Central memory CD8-positive, alpha-beta T cell (primary cell): ENCODE measurements at regions not wholly inside any gene's neighbourhood (a gene's known extent, or its start where the extent isn't known, plus 50 kb on each side); places are given as distances from the start of the nearest gene placed in this dataset.
"Not testable (repeated sequence)": the region's sequence is repeated elsewhere in the genome, so short reads cannot be mapped to it uniquely, and the experiment has no call there.

Experiments used
- ATAC-seq: fragments of 150-1000 bp; cut with Tn5 transposase; replicated peaks from 2 replicates; pipeline ENCODE4 v1.10.0; 2022; ENCODE audit warnings: mild to moderate bottlenecking, moderate FRiP score, moderate number of reproducible peaks; ENCODE audit not compliant: poor library complexity, severe bottlenecking; ENCODE audit errors: extremely low read depth
- DNase-seq, 2 donors: peaks; one replicate each; pipeline ENCODE4 v3.0.0; 2021; ENCODE audit warnings: low spot score in 2 of 2
- H3K27ac Mint-ChIP-seq: one replicate; pipeline ENCODE4 v1.8.0; 2022; ENCODE audit warnings: low read depth, mild to moderate bottlenecking, moderate library complexity, mixed read lengths
- H3K27me3 Mint-ChIP-seq: one replicate; pipeline ENCODE4 v1.8.0; 2022; ENCODE audit warnings: mixed read lengths
- H3K36me3 Mint-ChIP-seq: one replicate; pipeline ENCODE4 v1.8.0; 2022; ENCODE audit warnings: mild to moderate bottlenecking, moderate library complexity, mixed read lengths; ENCODE audit not compliant: insufficient read depth
- H3K4me1 Mint-ChIP-seq: one replicate; pipeline ENCODE4 v1.8.0; 2022; ENCODE audit warnings: mixed read lengths
- H3K4me3 Mint-ChIP-seq: one replicate; pipeline ENCODE4 v1.8.0; 2022; ENCODE audit warnings: mild to moderate bottlenecking, moderate library complexity, mixed read lengths
- H3K9me3 Mint-ChIP-seq: one replicate; pipeline ENCODE4 v1.8.0; 2022; ENCODE audit warnings: mixed read lengths

DNA sequence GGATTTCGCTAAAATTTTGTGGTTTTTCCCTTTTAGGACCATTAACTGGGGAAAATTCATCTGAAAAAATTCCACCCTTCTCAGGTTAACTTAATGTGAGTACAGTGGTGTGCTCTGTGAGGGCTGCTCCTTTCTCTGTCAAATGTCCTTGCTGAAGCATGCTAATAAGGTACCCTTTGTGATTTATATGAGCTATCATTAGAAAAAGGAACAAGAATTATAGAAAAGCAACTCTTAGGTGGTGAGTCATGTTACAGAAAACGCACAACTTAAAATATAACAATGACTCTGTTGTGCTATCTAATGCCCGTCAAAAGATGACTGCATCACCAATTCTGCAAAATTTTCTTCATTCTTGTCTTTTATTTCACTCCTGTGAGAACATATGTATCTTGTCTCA is 162.0 kb upstream of the MAGI2 start:
- Mint-ChIP-seq H3K27me3 (no peaks in the 10 kb centered on the region), H3K4me1 (no peaks in the 10 kb centered on the region), H3K9me3 (peaks cover 12% of the 10 kb centered on the region), H3K27ac (no peak overlapping the region), H3K36me3 (no peaks in the 10 kb centered on the region), H3K4me3 (no peak overlapping the region)
- DNase-seq (no peak), ATAC-seq (no peak)

DNA sequence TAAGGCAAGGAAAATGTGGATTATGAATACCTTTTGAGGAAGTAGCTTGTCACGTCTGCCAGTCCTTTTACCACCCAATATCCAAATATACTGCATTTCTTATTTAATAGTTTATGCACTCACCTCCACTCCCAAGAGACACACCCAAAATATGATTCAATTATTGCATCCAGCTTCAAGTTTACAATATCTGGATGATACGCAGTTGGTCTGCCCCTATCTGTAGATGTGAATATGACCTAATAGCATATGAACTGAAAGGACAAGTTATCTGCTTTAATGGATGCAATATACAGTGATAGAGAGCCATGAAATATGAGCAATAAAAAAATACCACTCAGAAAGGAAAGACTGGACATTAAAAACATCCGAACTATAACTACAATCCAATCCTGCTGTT is 159.4 kb upstream of the MAGI2 start:
- Mint-ChIP-seq H3K36me3 (no peaks in the 10 kb centered on the region), H3K27me3 (no peaks in the 10 kb centered on the region), H3K9me3 (peaks cover 5% of the 10 kb centered on the region), H3K27ac (no peak overlapping the region), H3K4me1 (no peaks in the 10 kb centered on the region), H3K4me3 (no peak overlapping the region)
- ATAC-seq (no peak), DNase-seq (no peak)

- Mint-ChIP-seq H3K27me3 (no peaks in the 10 kb centered on the region), H3K9me3 (peaks cover 8% of the 10 kb centered on the region), H3K27ac (no peak overlapping the region), H3K36me3 (no peaks in the 10 kb centered on the region), H3K4me3 (no peak overlapping the region), H3K4me1 (no peaks in the 10 kb centered on the region)
- no peak for ATAC-seq
- DNase-seq: no peak
Measured at GRCh38 chr7:79612022-79612421, 158.6 kb upstream of the MAGI2 start.

DNA sequence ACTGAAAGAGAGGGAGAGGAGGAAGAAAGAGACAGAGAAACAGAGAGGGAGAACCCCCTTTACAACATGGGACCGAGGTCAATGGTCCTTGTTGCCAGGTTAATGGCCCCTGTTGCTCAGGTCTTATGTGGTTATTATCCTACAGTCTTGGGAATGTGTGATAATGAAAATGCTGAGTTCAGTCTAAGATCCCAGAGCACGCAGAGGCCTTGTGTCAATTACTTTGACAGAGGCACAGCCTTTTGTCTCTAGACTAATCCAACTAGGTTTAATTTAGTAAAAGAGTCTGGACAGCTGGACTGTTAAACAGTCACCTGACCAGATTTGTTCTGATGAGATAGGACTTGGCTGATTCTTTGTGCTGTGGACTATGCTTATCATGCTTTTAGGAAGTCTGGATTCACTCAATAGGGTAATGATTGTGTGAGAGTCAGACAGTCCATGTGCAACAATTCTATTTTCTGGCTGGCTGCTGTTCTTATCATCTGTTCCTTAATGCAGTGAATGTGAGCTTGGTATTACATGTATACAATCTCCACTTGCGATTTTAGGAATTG is 157.4 kb upstream of the MAGI2 start:
- Mint-ChIP-seq H3K27ac (no peak overlapping the region), H3K9me3 (peaks cover 11% of the 10 kb centered on the region), H3K27me3 (no peaks in the 10 kb centered on the region), H3K36me3 (peaks cover 1% of the 10 kb centered on the region), H3K4me3 (no peak overlapping the region), H3K4me1 (no peaks in the 10 kb centered on the region)
- DNase-seq (no peak), ATAC-seq (no peak)

DNA sequence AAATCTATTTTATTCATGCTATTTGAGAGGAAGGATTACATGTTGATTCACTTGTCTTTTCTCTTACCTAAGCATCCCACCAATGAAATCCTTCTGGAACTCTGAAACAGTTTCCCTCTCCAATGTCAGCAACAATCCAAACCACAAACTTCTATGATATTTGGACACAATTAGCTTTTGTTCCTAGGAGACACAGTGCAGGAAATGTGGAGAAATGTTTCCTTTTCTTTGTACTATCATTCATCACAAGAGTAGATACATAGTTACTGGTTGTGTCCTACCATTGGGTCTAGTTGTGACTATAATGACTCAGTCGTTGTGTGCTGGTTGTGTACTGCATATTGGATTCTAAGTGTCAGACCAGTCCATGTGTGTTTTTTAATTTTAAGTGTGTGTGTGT is 156.8 kb upstream of the MAGI2 start:
- Mint-ChIP-seq H3K27ac (no peak overlapping the region), H3K4me3 (no peak overlapping the region), H3K27me3 (no peaks in the 10 kb centered on the region), H3K36me3 (peaks cover 1% of the 10 kb centered on the region), H3K9me3 (peaks cover 11% of the 10 kb centered on the region), H3K4me1 (no peaks in the 10 kb centered on the region)
- ATAC-seq (no peak), DNase-seq (no peak)

DNA sequence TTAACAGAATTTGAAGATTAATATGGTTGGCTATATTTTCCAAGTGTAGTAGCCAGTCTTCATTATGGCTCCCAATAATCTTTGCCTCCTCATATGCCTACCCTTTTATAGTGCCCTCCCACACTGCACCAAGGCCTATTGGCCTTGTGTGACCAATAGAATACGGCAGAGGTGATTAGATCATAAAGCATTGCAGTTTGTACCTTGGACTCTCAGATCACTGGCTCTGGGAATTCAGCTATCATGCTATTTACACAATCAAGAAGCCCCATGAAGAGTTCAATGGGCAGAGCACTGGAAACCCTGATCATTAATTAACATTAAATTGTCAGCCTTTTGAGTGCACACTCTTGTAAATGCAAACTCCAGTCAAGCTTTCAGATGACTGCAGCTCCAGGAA is 154.5 kb upstream of the MAGI2 start:
- Mint-ChIP-seq H3K27me3 (no peaks in the 10 kb centered on the region), H3K4me1 (no peaks in the 10 kb centered on the region), H3K27ac (no peak overlapping the region), H3K9me3 (peaks cover 11% of the 10 kb centered on the region), H3K4me3 (no peak overlapping the region), H3K36me3 (peaks cover 1% of the 10 kb centered on the region)
- DNase-seq (no peak), ATAC-seq (no peak)

DNA sequence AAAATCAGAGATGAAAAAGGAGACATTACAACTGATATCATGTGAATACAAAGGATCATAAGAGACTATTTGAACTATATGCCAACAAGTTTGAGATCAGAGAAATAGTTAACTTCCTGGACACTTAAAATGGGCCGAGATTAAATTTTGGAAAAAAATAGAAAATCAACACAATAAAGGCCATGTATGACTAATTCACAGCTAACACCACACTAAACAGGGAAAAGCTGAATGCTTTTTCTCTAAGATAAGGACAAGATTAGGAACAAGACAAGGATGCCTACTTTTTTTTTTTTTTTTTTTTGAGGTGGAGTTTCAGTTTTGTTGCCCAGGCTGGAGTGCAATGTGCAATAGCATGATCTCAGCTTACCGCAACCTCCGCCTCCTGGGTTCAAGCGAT is 151.4 kb upstream of the MAGI2 start:
- no peak for DNase-seq
- H3K36me3 Mint-ChIP-seq: peaks cover 1% of the 10 kb centered on the region
- no peak for ATAC-seq
- no peaks in the 10 kb centered on the region for H3K4me1 Mint-ChIP-seq
- peaks cover 12% of the 10 kb centered on the region for H3K9me3 Mint-ChIP-seq
- H3K27me3 Mint-ChIP-seq: no peaks in the 10 kb centered on the region
- H3K27ac Mint-ChIP-seq: no peak overlapping the region
- no peak overlapping the region for H3K4me3 Mint-ChIP-seq

- no peak overlapping the region for H3K4me3 Mint-ChIP-seq
- H3K4me1 Mint-ChIP-seq: no peaks in the 10 kb centered on the region
- H3K36me3 Mint-ChIP-seq: no peaks in the 10 kb centered on the region
- DNase-seq (no peak), ATAC-seq (no peak)
- no peaks in the 10 kb centered on the region for H3K27me3 Mint-ChIP-seq
- H3K9me3 Mint-ChIP-seq: peaks cover 6% of the 10 kb centered on the region
- no peak overlapping the region for H3K27ac Mint-ChIP-seq
Measured at GRCh38 chr7:79598351-79598750, 144.9 kb upstream of the MAGI2 start.

DNA sequence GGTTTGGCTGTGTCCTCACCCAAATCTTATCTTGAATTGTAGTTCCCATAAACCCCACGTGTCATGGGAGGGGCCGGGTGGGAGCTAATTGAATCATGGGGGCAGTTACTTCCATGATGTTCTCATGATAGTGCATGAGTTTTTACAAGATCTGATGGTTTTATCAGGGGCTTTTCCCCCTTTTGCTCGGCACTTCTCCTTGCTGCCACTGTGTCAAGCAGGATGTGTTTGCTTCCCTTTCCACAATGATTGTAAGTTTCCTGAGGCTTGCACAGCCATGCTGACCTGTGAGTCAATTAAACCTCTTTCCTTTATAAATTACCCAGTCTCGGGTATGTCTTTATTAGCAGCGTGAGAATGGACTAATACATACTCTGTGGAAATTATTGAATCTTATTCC is 141.2 kb upstream of the MAGI2 start:
- H3K9me3 Mint-ChIP-seq, H3K27ac Mint-ChIP-seq, ATAC-seq, H3K4me3 Mint-ChIP-seq, H3K4me1 Mint-ChIP-seq, H3K27me3 Mint-ChIP-seq, DNase-seq, H3K36me3 Mint-ChIP-seq: not testable (repeated sequence)

DNA sequence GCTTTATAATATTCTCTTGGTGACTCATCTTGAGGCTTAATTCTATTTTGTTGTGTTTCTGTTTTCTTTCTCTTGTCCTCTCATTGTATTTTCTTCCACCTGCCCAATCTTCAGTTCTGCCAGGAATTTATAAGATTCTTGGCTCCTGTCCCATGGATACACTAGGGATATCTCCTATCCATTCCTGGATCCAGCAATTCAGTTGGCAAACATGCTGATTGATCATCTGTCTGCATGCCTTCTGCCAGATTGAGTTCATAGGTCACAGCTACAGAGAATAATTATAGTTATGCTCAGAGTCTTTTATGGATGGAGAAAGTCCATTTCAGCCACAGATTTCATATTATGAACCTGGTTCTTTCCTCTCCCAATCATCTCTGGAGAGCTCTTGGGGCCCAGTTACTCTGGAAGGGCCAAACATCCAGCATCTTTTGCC is 140.4 kb upstream of the MAGI2 start:
- Mint-ChIP-seq H3K36me3 (no peaks in the 10 kb centered on the region), H3K4me1 (no peaks in the 10 kb centered on the region), H3K27me3 (no peaks in the 10 kb centered on the region), H3K4me3 (no peak overlapping the region), H3K27ac (no peak overlapping the region), H3K9me3 (peaks cover 10% of the 10 kb centered on the region)
- DNase-seq (no peak), ATAC-seq (no peak)

GRCh38 chr7:79590916-79591623 is 137.6 kb upstream of the MAGI2 start:
- Mint-ChIP-seq H3K9me3 (peaks cover 10% of the 10 kb centered on the region), H3K36me3 (no peaks in the 10 kb centered on the region), H3K27me3 (no peaks in the 10 kb centered on the region), H3K27ac (no peak overlapping the region), H3K4me3 (no peak overlapping the region), H3K4me1 (no peaks in the 10 kb centered on the region)
- no peak for ATAC-seq
- DNase-seq: no peak

DNA sequence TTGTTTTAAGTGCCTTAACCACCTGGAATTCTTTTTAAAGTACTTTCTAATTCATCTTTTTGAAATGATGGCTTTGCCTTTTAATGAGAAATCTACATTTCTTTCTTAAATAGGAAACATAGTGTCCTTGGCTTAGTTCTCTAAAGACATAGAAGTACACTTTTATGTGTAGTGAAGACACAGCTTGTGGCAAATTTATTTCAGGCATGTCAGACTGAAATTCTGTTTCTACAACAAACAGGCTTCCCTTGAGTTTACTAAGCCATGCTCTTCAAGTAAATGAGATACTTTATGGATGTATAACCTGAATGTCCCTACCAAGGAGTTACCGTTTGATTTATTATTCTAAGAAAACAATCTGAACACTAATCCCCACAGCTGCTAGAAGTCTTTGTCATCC is 136.9 kb upstream of the MAGI2 start:
- Mint-ChIP-seq H3K9me3 (peaks cover 10% of the 10 kb centered on the region), H3K27me3 (no peaks in the 10 kb centered on the region), H3K27ac (no peak overlapping the region), H3K36me3 (no peaks in the 10 kb centered on the region), H3K4me3 (no peak overlapping the region), H3K4me1 (no peaks in the 10 kb centered on the region)
- no peak for DNase-seq
- ATAC-seq: no peak

DNA sequence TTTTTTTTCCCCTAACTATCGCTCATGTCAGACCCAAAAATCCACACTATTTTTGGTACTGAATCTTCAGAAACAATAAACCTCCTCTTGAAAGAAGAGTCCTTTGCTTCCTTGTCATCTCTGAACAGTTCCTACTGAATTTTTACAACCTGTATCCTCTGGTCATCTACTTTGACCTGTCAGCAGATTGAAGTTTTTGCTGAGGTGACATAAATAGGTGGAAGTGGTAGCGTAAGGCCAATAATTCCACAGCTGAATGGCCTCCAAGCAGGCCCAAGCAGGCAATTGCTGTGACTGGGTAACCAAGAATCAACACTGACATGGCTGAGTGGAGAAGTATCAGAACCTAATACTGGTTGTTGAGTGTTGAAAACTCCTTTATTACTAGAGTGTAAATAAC is 117.4 kb upstream of the MAGI2 start:
- no peak for ATAC-seq
- Mint-ChIP-seq H3K4me1 (no peaks in the 10 kb centered on the region), H3K27ac (no peak overlapping the region), H3K36me3 (no peaks in the 10 kb centered on the region), H3K4me3 (no peak overlapping the region), H3K27me3 (no peaks in the 10 kb centered on the region), H3K9me3 (peaks cover 19% of the 10 kb centered on the region)
- no peak for DNase-seq
